H9 (cell line): ENCODE measurements at regions not wholly inside any gene's neighbourhood (a gene's known extent, or its start where the extent isn't known, plus 50 kb on each side); places are given as distances from the start of the nearest gene placed in this dataset.

Experiments
- DNase-seq: peaks from one replicate; pipeline ENCODE4 v3.0.0-alpha.2; 2017
- H2AFZ ChIP-seq: one replicate; pipeline ENCODE4 v1.6.1; 2013; ENCODE audit warnings: mild to moderate bottlenecking, low read length, control low read depth, moderate library complexity
- H2AK5ac ChIP-seq: 2 replicates; pipeline ENCODE4 v1.6.1; 2013; ENCODE audit warnings: low read length, control low read depth, mixed read lengths; ENCODE audit not compliant: insufficient read length
- H2BK120ac ChIP-seq: one replicate; pipeline ENCODE4 v1.6.1; 2013; ENCODE audit warnings: low read depth, mild to moderate bottlenecking, low read length, control low read depth, inconsistent platforms; ENCODE audit not compliant: poor library complexity, severe bottlenecking
- H2BK12ac ChIP-seq: 2 replicates; pipeline ENCODE4 v1.6.1; 2013; ENCODE audit warnings: low read length, control low read depth, mixed read lengths, low read depth; ENCODE audit not compliant: insufficient read length
- H2BK15ac ChIP-seq: 2 replicates; pipeline ENCODE4 v1.6.1; 2013; ENCODE audit warnings: low read depth, low read length, control low read depth
- H2BK20ac ChIP-seq: one replicate; pipeline ENCODE4 v1.6.1; 2013; ENCODE audit warnings: low read depth, mild to moderate bottlenecking, low read length, control low read depth, inconsistent platforms; ENCODE audit not compliant: poor library complexity, severe bottlenecking
- H2BK5ac ChIP-seq: 2 replicates; pipeline ENCODE4 v1.6.1; 2013; ENCODE audit warnings: low read length, control low read depth, mixed read lengths; ENCODE audit not compliant: insufficient read length
- H3K14ac ChIP-seq: 2 replicates; pipeline ENCODE4 v1.6.1; 2013; ENCODE audit warnings: low read length, control low read depth; ENCODE audit not compliant: insufficient read depth
- H3K18ac ChIP-seq: 2 replicates; pipeline ENCODE4 v1.6.1; 2013; ENCODE audit warnings: low read depth, mild to moderate bottlenecking, mixed read lengths, low read length, control low read depth; ENCODE audit not compliant: insufficient read length
- H3K23ac ChIP-seq: 2 replicates; pipeline ENCODE4 v1.6.1; 2013; ENCODE audit warnings: low read length, control low read depth, mixed read lengths, low read depth; ENCODE audit not compliant: insufficient read length
- H3K23me2 ChIP-seq: 2 replicates; pipeline ENCODE4 v1.6.1; 2013; ENCODE audit warnings: low read depth, mild to moderate bottlenecking, mixed read lengths, low read length, control low read depth; ENCODE audit not compliant: insufficient read length, poor library complexity, severe bottlenecking
- H3K27ac ChIP-seq: 2 replicates; pipeline ENCODE4 v1.5.1; 2013; ENCODE audit warnings: low read length, control low read depth, mixed read lengths, low read depth; ENCODE audit not compliant: insufficient read length
- H3K27me3 ChIP-seq: 2 replicates; pipeline ENCODE4 v1.6.1; 2013; ENCODE audit warnings: low read length, control low read depth, inconsistent platforms; ENCODE audit not compliant: insufficient read depth
- H3K4ac ChIP-seq: 2 replicates; pipeline ENCODE4 v1.6.1; 2013; ENCODE audit warnings: low read depth, mild to moderate bottlenecking, control low read depth, inconsistent platforms, low read length, moderate library complexity
- H3K4me1 ChIP-seq: 2 replicates; pipeline ENCODE4 v1.6.1; 2013; ENCODE audit warnings: low read length, control low read depth, inconsistent platforms; ENCODE audit not compliant: insufficient read depth
- H3K4me2 ChIP-seq: 2 replicates; pipeline ENCODE4 v1.6.1; 2013; ENCODE audit warnings: low read length, control low read depth, mixed read lengths; ENCODE audit not compliant: insufficient read length, insufficient read depth
- H3K56ac ChIP-seq: 2 replicates; pipeline ENCODE4 v1.6.1; 2013; ENCODE audit warnings: low read depth, mild to moderate bottlenecking, mixed read lengths, low read length, control low read depth; ENCODE audit not compliant: insufficient read length
- H3K79me1 ChIP-seq: 2 replicates; pipeline ENCODE4 v1.6.1; 2013; ENCODE audit warnings: low read depth, mild to moderate bottlenecking, moderate library complexity, low read length, control low read depth, inconsistent platforms; ENCODE audit not compliant: insufficient read depth, poor library complexity, severe bottlenecking
- H3K79me2 ChIP-seq: 2 replicates; pipeline ENCODE4 v1.6.1; 2013; ENCODE audit warnings: low read length, control low read depth, inconsistent platforms; ENCODE audit not compliant: insufficient read depth
- H3K9ac ChIP-seq: 2 replicates; pipeline ENCODE4 v1.6.1; 2013; ENCODE audit warnings: low read length, control low read depth, mixed read lengths; ENCODE audit not compliant: insufficient read length; ENCODE audit errors: extremely low read depth
- H3K9me3 ChIP-seq: one replicate; pipeline ENCODE4 v1.6.1; 2013; ENCODE audit warnings: low read depth, low read length, inconsistent platforms; ENCODE audit not compliant: control insufficient read depth
- H3T11ph ChIP-seq: one replicate; pipeline ENCODE4 v1.6.1; 2013; ENCODE audit warnings: mild to moderate bottlenecking, low read length, control low read depth, inconsistent platforms
- H4K20me1 ChIP-seq: one replicate; pipeline ENCODE4 v1.6.1; 2013; ENCODE audit not compliant: control insufficient read depth, insufficient read length, insufficient read depth
- H4K5ac ChIP-seq: 2 replicates; pipeline ENCODE4 v1.6.1; 2013; ENCODE audit warnings: low read depth, mild to moderate bottlenecking, mixed read lengths, low read length, control low read depth; ENCODE audit not compliant: insufficient read length
- H4K8ac ChIP-seq: replicated peaks from 2 replicates; pipeline ENCODE4 v1.6.1; 2013; ENCODE audit warnings: low read length, control low read depth, mixed read lengths, low read depth; ENCODE audit not compliant: insufficient read length
- H4K91ac ChIP-seq: 2 replicates; pipeline ENCODE4 v1.6.1; 2013; ENCODE audit warnings: low read depth, mild to moderate bottlenecking, moderate library complexity, mixed read lengths, low read length, control low read depth; ENCODE audit not compliant: insufficient read length
- H3K27ac Mint-ChIP-seq, 3 experiments: 2 replicates in 2 of 3; 3 replicates in 1 of 3; pipeline ENCODE4 v1.8.0; 2020 to 2021; ENCODE audit warnings: mixed read lengths in 3 of 3, mild to moderate bottlenecking in 1 of 3, moderate library complexity in 1 of 3
- H3K27me3 Mint-ChIP-seq: 2 replicates; pipeline ENCODE4 v1.8.0; 2021; ENCODE audit warnings: low read depth, mild to moderate bottlenecking, moderate library complexity, mixed read lengths
- H3K36me3 Mint-ChIP-seq, 3 experiments: 2 replicates in 2 of 3; 3 replicates in 1 of 3; pipeline ENCODE4 v1.8.0; 2020 to 2021; ENCODE audit warnings: low read depth in 3 of 3, mixed read lengths in 3 of 3; ENCODE audit not compliant: insufficient read depth in 1 of 3
- H3K4me1 Mint-ChIP-seq, 2 experiments: 2 replicates each; pipeline ENCODE4 v1.8.0; 2020; ENCODE audit warnings: mixed read lengths in 2 of 2
- H3K4me3 Mint-ChIP-seq, 2 experiments: 2 replicates in 1 of 2; 3 replicates in 1 of 2; pipeline ENCODE4 v1.8.0; 2020 to 2021; ENCODE audit warnings: mild to moderate bottlenecking in 2 of 2, mixed read lengths in 2 of 2, moderate library complexity in 1 of 2
- H3K9me3 Mint-ChIP-seq, 2 experiments: 2 replicates in 1 of 2; 3 replicates in 1 of 2; pipeline ENCODE4 v1.8.0; 2020; ENCODE audit warnings: mild to moderate bottlenecking in 2 of 2, mixed read lengths in 2 of 2, moderate library complexity in 1 of 2
- WGBS: extraction: QIAGEN DNeasy Blood & Tissue Kit; methylation state at CpG from one replicate; pipeline ENCODE4 v1.1.7; 2013; ENCODE audit warnings: missing lambda C conversion rate, low lambda C conversion rate, mixed read lengths; ENCODE audit not compliant: insufficient read length; ENCODE audit errors: extremely low coverage; 5-methylcytosine and 5-hydroxymethylcytosine counted together
- TF ChIP-seq, protein P1 (sequence below): fragments of 200-600 bp; sonication (generic); conservative IDR thresholded peaks from 3 replicates; pipeline ENCODE4 v1.8.0; 2021; ENCODE audit warnings: antibody characterized with exemption, mild to moderate bottlenecking

DNA sequence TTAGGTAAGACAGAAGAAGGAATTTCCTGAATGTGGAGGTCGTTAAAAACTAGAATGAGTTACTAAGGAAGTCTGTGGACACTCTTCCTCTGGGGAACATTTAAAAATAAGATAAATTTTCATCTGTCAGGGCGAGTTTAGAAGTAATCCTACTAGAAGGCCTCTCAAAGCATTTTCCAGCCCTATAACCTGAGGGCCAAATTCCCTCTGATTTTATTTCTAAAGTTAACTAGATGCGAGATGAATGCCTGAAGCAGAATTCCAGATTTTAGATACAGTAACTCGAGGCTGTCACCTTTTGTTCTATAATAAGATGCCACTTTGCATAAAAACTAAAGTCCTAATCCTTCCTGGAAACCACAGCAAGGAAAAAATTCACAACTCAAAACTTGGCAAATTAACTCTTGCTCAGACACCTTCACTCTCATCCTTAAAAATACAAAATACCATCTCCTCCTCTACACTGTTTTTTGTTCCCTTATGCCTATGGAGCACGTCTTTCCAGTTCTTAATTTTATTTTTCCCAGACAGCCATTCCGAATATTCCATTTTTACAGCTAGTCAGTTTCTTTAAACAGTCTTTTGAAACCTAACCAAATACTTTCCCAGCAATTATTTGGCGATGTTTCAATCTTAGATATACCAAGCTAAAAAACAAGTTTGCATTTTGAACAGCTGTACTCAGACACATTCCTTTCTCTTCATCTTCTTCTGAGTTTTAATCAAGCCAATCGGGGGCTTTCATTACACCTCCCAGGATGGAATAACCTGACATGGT, 420.7 kb upstream of the NFE2L3 start:
- Histone ChIP-seq H3K9me3 (no peaks in the 10 kb centered on the region), H2BK120ac (no peak overlapping the region), H3K27ac (no peak overlapping the region), H3K4me2 (no peak overlapping the region), H2BK5ac (no peak overlapping the region), H3K4ac (no peak overlapping the region), H2AFZ (no peak overlapping the region), H3K9ac (no peak overlapping the region), H4K20me1 (no peaks in the 10 kb centered on the region), H4K91ac (no peak overlapping the region), H2AK5ac (no peak overlapping the region), H3K27me3 (no peaks in the 10 kb centered on the region; the same call in 1 of the 2 replicates), H3K14ac (no peak overlapping the region), H3K79me1 (no peaks in the 10 kb centered on the region), H4K5ac (no peak overlapping the region), H4K8ac (no peak overlapping the region), H3K79me2 (no peaks in the 10 kb centered on the region), H3K23ac (no peak overlapping the region), H3K23me2 (no peaks in the 10 kb centered on the region), H2BK15ac (no peak overlapping the region), H3K56ac (no peak overlapping the region), H2BK12ac (no peak overlapping the region), H3T11ph (no peak overlapping the region), H3K18ac (no peak overlapping the region), H3K4me1 (peaks cover 21% of the 10 kb centered on the region), H2BK20ac (no peak overlapping the region)
- H3K27ac Mint-ChIP-seq: no peak overlapping the region
- H3K4me1 Mint-ChIP-seq: peaks cover 37% of the 10 kb centered on the region in 2 experiments
- WGBS: no CpG with 5 or more reads among the region's 8 CpGs
- H3K36me3 Mint-ChIP-seq: no peaks in the 10 kb centered on the region
- H3K4me3 Mint-ChIP-seq: no peak overlapping the region
- DNase-seq: no peak
- peaks cover 11% of the 10 kb centered on the region for H3K27me3 Mint-ChIP-seq
- H3K9me3 Mint-ChIP-seq: no peaks in the 10 kb centered on the region
- TF ChIP-seq, protein P1, sequence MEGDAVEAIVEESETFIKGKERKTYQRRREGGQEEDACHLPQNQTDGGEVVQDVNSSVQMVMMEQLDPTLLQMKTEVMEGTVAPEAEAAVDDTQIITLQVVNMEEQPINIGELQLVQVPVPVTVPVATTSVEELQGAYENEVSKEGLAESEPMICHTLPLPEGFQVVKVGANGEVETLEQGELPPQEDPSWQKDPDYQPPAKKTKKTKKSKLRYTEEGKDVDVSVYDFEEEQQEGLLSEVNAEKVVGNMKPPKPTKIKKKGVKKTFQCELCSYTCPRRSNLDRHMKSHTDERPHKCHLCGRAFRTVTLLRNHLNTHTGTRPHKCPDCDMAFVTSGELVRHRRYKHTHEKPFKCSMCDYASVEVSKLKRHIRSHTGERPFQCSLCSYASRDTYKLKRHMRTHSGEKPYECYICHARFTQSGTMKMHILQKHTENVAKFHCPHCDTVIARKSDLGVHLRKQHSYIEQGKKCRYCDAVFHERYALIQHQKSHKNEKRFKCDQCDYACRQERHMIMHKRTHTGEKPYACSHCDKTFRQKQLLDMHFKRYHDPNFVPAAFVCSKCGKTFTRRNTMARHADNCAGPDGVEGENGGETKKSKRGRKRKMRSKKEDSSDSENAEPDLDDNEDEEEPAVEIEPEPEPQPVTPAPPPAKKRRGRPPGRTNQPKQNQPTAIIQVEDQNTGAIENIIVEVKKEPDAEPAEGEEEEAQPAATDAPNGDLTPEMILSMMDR: no peak
